NCI-H2227 (cell line): ENCODE measurements at regions not wholly inside any gene's neighbourhood (a gene's known extent, or its start where the extent isn't known, plus 50 kb on each side); places are given as distances from the start of the nearest gene placed in this dataset.

Source experiments
- DNase-seq: peaks from one replicate; lab custom pipeline; 2025; ENCODE audit not compliant: unreplicated experiment; lab: John Stamatoyannopoulos, UW

- no peak for DNase-seq
Measured at GRCh38 chr10:78742730-78743615, 325.8 kb upstream of the ZMIZ1 start.

- DNase-seq, result no peak
Measured at GRCh38 chr10:78744056-78744455, 324.7 kb upstream of the ZMIZ1 start.

GRCh38 chr10:78744491-78745090 lies 324.2 kb upstream of the ZMIZ1 start:
- no peak for DNase-seq

- DNase-seq, result no peak
Measured at GRCh38 chr10:78745441-78745840, 323.3 kb upstream of the ZMIZ1 start.

GRCh38 chr10:78746155-78746763 lies 322.5 kb upstream of the ZMIZ1 start:
- DNase-seq, result peak; percentile 68

- DNase-seq, result no peak
Measured at GRCh38 chr10:78747401-78748234, 321.1 kb upstream of the ZMIZ1 start.

- DNase-seq, result no peak
Measured at GRCh38 chr10:78748235-78748533, 320.6 kb upstream of the ZMIZ1 start.

GRCh38 chr10:78749200-78749599 lies 319.6 kb upstream of the ZMIZ1 start:
- DNase-seq, result no peak

- DNase-seq, result no peak
Measured at GRCh38 chr10:78749898-78750297, 318.9 kb upstream of the ZMIZ1 start.

GRCh38 chr10:78750418-78750817 lies 318.3 kb upstream of the ZMIZ1 start:
- no peak for DNase-seq

GRCh38 chr10:78751716-78752115 lies 317.1 kb upstream of the ZMIZ1 start:
- no peak for DNase-seq

GRCh38 chr10:78752221-78752620 lies 316.5 kb upstream of the ZMIZ1 start:
- DNase-seq, result no peak

- no peak for DNase-seq
Measured at GRCh38 chr10:78752708-78753107, 316.1 kb upstream of the ZMIZ1 start.

GRCh38 chr10:78754269-78755062 lies 314.3 kb upstream of the ZMIZ1 start:
- peak; percentile 38 for DNase-seq

GRCh38 chr10:78755063-78755701 lies 313.6 kb upstream of the ZMIZ1 start:
- no peak for DNase-seq

GRCh38 chr10:78755877-78756455 lies 312.8 kb upstream of the ZMIZ1 start:
- no peak for DNase-seq

GRCh38 chr10:78756604-78757343 lies 312.0 kb upstream of the ZMIZ1 start:
- no peak for DNase-seq

- DNase-seq, result no peak
Measured at GRCh38 chr10:78757344-78757925, 311.3 kb upstream of the ZMIZ1 start.

- DNase-seq, result no peak
Measured at GRCh38 chr10:78758176-78758575, 310.6 kb upstream of the ZMIZ1 start.
